ENCODE measurements at regions not wholly inside any gene's neighbourhood (a gene's known extent, or its start where the extent isn't known, plus 50 kb on each side); places are given as distances from the start of the nearest gene placed in this dataset.
"Not testable (repeated sequence)": the region's sequence is repeated elsewhere in the genome, so short reads cannot be mapped to it uniquely, and the experiment has no call there.

DNA sequence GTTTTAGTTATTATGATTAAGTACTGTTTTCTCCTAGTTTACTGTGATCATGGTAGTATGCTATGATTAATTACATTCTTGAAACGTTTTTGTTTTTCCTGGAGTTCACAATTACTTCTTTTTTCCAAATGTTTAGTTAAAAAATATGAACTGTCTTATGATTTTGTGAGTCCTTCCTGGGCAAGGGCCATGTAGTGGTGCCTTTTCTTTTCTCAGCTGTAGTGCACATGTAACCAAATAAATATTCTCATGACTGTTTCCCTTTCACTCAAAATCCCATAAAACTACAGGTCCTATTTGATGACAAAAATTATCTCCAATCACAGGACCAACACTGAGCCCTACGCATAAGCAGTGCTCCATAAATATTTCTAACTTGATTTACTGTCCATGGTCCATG lies 118.9 kb upstream of the EGR2 start:
- no peak for DNase-seq (ENCODE audit: low read depth in 4 of 4, low spot score in 3 of 4)

DNA sequence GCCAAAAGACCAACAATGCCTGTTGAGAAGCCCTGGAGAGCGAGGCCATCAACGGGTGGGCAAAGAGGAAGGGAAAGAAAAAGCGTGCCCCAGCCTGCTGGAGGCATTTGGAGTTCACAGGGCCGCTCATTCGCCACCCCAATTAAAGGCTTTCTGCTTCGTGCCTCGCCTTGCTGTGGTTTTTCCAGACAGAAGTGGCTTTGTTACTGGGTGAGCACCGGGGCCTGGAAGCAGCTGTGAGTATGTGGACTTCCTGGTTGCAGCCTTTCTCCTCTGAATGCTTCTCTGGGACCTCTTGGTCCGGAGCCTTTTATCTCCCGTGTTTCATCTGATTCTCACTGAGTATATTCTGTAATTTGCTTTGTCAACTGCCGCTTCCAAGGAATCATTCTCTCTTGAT lies 118.1 kb upstream of the EGR2 start:
- DNase-seq (ENCODE audit: low read depth in 4 of 4, low spot score in 3 of 4): no peak

DNA sequence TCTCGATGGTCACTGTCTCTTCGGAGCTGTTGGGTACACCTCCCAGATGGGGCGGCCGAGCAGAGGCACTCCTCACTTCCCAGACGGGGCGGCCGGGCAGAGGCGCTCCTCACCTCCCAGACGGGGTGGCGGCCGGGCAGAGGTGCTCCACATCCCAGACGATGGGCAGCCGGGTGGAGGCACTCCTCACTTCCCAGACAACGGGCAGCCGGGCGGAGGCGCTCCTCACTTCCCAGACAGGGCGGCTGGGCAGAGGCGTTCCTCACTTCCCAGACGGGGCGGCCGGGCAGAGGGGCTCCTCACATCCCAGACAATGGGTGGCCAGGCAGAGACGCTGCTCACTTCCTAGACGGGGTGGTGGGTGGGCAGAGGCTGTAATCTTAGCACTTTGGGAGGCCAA lies 112.6 kb upstream of the EGR2 start:
- DNase-seq (ENCODE audit: low read depth in 4 of 4, low spot score in 3 of 4): not testable (repeated sequence)

DNA sequence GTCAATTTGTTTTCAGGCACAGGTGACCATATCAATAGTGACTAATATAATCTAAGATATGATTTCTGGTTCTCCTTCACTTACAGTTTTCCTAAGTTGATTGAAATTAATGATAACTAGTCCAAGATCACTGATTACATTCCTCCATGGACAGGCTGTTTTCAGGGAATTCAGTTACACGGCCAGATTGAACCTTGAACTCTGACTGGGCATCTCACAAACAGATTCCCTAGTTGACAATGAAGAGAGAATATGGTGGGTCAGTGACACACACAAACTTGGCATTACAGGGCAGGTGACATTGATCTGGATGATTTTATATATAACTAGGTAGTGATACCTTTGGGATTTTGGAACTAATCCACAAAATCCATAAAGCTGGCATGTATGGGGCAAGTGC lies 110.2 kb upstream of the EGR2 start:
- no peak for DNase-seq (ENCODE audit: low read depth in 4 of 4, low spot score in 3 of 4)

DNA sequence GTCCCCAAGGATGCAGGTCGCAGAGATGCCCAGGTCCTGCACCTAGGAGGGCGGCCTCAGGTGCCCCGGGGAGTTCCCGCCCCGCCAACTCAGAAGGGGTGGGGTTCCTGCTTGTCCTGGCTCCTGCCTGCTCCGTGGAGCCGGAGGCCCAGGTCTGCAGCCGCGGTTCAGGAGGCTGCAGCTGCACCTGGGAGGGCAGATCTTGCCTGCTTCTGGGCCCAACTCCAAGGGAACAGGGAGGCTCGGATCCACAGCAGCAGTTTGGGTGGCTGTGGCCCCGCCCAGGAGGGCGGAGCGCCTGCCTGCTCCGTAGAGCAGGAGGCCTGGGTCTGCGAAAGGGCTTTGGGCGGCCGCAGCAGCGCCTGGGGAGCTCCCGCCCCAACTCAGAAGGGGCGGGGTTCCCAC lies 108.2 kb upstream of the EGR2 start:
- no peak for DNase-seq (ENCODE audit: low read depth in 4 of 4, low spot score in 3 of 4)

DNA sequence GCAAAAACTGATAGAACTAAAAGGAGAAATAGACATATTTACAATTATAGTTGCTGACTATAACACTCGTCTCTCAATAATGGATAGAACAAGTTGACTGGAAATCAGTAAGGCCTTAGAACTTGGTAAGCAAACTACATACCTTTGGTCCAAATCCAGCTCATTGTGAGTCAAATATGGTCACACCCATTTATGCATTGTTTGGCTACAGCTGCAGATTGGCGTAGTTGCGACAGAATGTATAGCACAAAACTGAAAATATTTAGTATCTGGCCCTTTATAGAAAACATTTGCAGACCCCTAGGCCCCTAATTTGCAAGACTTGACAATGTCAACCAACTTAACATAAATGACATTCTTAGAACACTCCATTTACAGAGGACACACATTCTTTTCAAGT lies 103.6 kb upstream of the EGR2 start:
- DNase-seq (ENCODE audit: low read depth in 4 of 4, low spot score in 3 of 4): no peak

DNA sequence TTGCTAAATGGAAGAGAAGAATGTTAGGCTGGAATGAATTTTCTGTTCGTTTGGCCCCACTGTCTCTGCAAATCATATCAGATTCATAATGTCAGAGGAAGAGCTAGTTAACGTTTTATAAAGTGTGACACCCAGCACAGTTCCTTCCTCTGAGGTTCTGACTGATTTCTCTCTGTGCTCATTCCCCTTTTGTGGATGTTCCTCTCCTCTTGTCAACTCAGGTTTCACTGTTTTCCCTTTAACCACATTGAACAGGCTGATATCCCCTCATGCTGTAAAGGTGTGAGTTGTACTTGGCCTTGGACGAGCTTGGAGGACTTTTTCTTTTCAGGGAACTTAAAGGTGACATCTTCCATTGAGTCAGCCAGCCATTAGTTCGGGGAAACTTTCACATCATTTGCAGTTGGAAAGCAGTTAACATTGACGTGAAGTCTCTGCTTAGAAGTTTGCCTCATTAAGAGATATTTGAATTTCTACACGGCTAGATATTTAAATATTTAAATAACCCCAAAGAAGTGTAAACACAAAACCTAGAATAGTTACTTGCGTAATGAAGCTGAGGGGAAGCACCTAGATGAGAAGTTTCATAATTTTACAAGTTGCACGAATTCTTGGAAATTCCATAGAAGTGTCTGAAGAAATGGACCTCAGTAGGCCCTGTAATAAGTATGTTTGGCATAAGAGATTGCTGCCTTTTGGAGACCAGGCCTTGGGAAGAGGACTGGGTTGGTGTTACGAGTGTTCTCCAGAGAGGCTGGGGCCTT lies 101.5 kb upstream of the EGR2 start:
- DNase-seq (ENCODE audit: low read depth in 4 of 4, low spot score in 3 of 4): no peak

DNA sequence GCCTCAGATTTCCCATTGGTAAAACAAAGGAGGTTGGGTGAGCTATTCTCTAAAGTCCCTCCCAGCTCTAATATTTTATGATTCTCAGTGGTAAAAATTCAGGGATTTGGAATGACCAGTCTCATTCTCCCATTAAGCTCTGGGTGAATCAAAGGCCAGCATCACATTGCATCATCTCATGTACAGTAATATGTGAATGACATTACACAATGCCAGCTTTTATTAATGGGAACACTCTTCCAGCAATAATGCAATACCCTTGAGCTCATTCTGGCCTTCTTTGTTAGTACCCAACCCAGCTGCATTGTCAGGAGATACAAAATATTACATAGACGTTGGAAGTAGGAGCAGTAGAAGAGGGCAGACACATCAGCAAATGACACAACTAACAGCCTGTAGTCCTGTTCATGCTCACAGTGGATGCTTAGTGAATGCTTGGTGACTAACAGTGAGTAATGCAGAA lies 100.0 kb upstream of the EGR2 start:
- DNase-seq (ENCODE audit: low read depth in 4 of 4, low spot score in 3 of 4): no peak

DNA sequence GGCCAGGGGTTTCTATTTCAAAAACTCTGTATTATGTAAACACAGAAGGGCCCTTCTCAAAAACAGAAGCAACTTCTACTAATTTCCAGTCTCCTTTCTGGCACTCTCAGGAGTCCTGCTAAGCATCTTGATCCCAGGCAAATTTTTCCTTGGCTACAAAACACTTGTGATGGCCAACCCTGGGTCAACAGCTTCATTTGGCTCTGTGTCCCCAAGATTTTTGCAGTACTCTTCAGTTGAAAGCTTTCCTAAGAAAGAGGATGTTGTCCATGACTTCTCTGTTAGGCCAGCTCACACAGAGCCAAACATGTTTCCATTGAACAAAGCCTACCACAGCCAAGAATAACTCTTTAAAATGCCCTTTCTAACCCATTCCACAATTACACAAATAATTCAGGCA lies 99.0 kb upstream of the EGR2 start:
- no peak for DNase-seq (ENCODE audit: low read depth in 4 of 4, low spot score in 3 of 4)

DNA sequence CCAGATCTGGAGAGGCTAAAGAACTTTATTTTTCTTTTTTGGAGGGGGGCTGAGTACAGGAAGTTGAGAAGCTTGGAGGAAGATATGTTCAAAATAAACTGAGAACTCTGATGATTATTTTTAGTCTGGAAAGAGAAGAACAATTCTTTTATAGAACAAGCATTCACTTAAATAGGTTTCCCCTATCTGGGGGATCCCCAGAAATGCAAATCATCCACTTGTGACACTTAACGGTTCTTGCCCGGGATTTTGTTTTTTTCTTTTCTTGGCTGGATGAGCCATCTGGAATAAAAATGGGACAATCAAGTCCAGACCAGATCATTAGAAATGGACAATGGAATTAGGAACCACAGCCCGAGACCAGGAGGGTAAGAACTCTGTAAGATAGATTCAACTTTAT lies 95.9 kb upstream of the EGR2 start:
- DNase-seq (ENCODE audit: low read depth in 4 of 4, low spot score in 3 of 4): no peak

DNA sequence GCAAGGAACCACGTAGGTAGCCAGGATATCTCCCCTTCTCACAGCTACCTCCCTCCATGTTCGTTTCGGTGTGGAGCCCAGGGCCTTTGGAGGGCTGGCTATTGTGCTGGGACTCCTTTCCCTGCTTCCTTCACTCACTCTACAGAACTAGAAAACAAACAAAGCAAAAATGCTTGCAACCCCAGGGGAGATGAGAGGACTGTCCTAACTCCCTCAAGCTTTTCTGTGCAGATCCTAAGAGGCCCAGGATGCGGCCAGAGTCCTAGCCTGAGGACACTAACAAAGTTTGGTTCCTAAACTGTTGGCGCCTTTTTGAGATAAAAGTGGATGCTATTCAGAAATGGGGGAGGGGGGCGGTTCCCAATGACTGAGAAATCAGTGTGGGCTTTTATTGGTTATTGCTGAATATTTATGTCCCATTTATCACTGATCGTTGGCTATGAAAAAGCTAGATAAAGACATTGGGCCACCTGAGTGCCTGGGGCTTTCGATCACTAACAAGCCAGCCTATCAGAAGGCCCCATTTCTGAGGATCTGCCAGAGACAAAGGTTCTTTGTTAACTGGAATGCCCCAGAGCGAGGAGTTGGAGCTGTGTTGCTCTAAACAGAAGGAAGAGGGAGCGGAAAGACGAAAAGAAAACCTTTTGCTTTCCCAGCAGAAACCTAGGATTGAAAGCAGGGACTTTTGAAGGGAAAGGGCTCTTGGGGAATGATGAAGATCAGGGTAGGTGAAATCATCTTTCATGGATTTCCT lies 95.2 kb upstream of the EGR2 start:
- DNase-seq (ENCODE audit: low read depth in 4 of 4, low spot score in 3 of 4): no peak

DNA sequence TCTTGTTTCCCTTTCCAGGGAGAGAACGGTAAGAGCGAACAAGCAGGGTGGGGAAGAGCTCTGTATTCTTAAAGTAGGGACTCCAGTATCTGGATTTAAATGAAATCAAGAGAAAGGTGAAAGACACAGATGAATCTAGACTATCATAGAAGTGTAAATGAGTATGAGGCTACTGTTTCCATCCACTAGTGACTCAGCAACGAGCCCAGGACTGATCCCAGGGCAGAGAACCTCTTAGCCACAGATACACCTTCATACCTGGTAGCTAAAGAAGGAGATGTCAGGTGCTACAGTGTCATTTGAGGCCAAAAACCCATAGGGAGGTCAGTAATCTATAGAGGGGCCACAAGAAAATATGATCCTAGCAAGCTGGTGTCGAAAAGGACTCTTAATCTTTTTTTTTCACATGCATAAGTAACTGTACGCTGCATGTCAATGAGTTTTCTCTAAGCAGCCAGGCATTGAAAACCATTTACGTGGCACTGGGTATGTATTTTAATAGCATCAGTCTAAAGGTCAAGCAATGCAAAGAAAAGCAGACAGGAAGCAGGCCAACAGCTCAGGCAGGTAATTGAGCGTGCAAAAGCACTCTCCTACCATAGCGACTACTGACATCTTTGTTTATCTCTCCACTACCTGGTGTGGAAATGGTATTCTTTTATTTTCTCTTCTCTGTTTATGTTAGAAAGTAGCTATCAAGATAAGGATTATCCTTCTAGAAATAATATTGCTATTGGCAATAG lies 91.5 kb upstream of the EGR2 start:
- no peak for DNase-seq (ENCODE audit: low read depth in 4 of 4, low spot score in 3 of 4)

DNA sequence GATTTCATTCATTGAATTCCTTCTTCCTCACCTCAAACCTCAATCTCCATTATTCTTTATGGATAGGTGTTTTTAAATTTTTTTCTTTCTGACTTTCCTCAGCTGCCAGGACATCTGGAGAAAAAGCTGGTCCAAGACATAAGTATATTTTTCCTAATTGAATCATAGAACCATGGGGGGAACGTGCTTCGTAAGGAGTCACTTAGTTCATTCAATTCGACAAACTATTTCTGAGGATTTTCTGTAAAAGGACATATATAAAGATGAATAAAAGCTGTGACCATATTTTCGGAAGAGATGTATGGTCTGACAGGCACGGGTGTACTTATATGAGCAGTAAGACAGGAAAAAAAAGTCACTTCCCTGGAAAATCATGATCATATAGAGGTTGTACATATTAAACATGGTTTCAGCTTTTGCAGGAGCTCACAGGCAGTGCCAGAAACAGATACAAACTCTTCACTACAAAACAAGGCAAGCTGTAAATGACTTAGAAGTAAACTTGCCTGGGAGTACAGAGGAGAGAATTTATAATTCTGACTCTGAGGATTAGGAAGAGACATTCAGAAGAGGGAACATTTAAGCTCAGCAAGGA lies 88.2 kb upstream of the EGR2 start:
- no peak for DNase-seq (ENCODE audit: low read depth in 4 of 4, low spot score in 3 of 4)

DNA sequence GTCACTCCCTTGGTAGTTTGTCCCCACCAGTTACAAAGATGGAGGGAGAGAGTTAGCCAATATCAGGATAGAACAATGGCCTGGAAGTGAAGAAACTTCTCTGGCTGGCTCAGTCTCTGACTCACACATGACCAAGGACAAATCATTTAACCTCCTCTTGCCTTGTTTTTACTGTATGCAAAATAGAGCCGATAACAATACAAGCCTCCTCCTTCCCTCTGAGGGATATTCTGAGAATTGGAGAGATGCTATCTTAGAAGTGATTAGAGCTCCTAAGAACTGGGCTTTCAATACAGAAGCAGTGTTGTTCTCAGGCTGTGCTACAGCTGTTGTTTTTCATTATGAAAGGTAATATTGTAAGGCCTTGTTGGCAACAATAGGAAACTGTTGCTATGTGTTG lies 87.7 kb upstream of the EGR2 start:
- DNase-seq (ENCODE audit: low read depth in 4 of 4, low spot score in 3 of 4): no peak

DNA sequence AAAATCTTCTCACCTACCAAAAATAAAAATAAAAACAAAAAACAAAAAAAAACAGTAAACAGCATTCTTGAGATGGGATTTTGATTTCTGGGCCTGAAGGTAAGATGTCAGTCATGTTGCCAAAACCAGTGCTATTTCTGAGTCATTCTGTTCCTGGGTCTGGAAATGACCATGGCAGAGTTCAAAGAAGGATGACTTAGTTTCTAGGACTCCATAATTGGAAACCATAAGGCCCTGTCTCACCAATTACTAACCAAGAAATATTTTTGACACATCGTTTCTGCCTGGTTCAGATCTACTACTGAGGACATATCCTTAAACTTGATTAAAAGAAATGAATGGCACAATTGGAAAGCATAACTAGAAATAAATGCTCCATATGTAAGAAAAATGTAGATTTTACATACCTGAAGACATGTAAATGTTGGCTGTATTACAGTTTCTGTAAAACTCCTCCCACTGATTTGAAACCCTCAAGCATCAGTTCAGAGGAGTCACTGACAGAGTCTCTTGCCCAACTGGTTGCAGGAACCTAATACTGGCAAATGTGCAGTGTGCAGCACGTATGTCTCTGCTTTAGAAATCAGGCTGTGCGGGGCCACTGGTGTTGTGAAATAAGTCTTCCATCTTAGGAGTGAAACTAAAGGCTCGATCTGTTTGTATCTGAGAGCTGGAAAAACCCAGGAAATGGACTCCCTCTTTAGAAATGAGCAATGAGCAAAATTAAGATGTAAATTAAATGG lies 84.8 kb upstream of the EGR2 start:
- no peak for DNase-seq (ENCODE audit: low read depth in 4 of 4, low spot score in 3 of 4)

DNA sequence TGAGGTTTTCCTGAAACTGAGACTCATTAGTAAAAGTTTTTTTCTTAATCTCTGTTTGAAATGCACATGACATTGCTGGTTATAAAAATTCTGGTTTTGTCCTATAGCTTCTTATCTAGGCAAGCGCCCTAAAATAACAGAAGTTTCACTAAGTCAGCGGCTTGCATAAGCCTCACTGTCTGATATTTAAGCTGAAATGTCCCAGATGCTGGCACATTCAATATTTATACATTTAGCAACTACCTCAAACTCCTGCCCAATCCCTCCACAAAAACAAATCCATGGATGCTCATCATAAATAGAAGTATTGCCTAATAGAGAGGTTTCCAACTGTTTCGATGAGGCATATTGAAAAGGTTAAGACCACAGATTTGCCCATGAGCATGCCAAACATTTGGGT lies 83.1 kb upstream of the EGR2 start:
- no peak for DNase-seq (ENCODE audit: low read depth in 4 of 4, low spot score in 3 of 4)

DNA sequence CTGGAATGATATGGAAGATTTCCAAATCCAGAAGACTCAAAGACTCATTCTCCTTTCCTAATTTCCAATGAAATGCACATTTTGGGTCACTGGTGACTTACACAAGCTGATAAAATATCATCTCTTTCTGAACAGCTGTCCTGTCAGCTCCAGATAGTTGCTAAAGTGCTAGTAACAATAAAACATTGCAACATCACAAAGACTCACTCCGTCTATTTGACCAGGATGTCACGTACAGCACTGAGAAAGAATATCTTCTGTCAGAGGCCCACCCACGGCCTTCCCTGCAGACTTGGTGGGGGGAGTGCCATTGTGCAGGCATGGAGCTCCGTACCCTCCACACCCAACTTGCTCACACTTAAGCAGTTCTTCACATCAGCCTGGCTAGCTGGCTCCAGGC lies 78.9 kb upstream of the EGR2 start:
- no peak for DNase-seq (ENCODE audit: low read depth in 4 of 4, low spot score in 3 of 4)

DNA sequence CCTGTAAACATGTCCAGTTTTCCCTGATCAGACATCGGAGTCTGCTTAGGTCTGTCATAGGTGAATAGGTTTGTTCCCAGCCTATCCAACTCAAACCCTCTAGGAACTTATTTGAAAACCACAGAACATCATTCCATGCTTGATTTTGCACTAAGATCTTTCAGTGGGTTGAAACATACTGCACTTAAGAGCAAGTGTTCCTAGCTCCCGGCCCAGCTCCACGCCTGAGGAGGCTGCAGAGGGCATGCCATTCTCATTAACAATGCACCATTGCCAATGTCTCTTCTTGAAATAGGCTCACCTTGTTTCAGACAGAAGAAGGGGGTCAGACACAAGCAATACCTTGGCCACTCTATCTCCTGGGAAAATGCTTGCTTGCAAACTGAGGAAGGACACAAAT lies 78.0 kb upstream of the EGR2 start:
- no peak for DNase-seq (ENCODE audit: low read depth in 4 of 4, low spot score in 3 of 4)

DNA sequence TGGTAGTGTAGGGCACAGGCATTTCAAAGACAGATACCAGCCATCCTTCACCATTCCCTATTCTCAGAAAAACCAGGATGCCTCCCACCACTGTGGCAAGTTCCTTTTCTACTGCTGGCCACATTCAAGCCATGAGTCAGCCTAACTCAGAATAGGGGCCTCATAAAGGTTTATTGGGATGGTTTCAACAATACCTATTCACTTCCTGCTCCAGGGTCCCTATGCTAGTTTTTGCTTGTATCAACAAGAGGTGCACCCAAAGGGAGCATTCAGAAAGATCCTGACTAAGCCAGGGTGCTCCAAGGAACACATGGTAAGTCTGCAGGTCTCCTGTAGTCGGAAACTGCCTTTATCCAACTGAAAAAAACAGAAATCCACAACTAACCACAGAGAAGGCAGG lies 76.9 kb upstream of the EGR2 start:
- DNase-seq (ENCODE audit: low read depth in 4 of 4, low spot score in 3 of 4): no peak

DNA sequence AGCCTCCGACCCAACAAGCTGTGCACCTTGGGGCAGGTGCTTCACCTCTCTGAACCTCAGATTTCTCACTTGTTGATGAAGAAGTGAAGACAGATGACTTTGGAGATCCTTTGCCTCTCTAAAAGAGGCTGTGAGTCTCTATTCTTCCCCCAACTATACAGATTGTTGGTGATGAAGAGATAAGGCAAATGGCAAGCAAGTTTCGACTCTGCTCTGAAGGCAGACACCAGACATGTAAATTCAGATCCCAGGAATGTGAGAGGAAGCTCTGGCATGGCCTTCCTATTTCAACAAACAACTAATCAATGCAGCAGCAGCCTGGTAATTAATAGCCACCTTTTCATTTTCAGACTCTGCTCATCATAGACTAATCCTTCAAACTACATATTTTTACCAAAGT lies 74.2 kb upstream of the EGR2 start:
- no peak for DNase-seq (ENCODE audit: low read depth in 4 of 4, low spot score in 3 of 4)

DNA sequence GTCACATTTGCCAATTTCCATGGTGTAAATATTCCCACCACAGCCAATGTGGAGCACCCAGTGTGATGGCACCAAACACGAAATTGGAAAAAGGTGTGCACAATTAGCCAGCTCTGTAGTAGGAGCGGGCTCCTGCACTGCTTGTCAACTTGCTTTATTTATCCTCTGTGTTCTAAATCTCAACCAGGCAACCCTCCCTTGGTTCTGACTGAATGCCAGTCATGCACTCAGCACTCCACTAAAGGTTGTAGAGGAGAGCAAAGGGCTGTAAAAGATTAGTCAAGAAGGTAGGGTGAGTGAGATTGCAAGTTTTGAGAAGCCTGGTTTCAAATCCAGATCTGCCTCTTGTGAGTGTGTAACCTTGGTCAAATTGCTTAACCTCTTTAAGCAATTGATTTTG lies 71.5 kb upstream of the EGR2 start:
- no peak for DNase-seq (ENCODE audit: low read depth in 4 of 4, low spot score in 3 of 4)
